Left lung (tissue), 4 donors: ENCODE measurements at regions not wholly inside any gene's neighbourhood (a gene's known extent, or its start where the extent isn't known, plus 50 kb on each side); places are given as distances from the start of the nearest gene placed in this dataset.

ENCODE experiments used
- ATAC-seq: fragments of 200-7000 bp; cut with Tn5 transposase; one replicate; pipeline ENCODE4 v1.9.1; 2020; ENCODE audit warnings: moderate library complexity
- DNase-seq, 4 donors: peaks; one replicate each; pipeline ENCODE4 v3.0.0-alpha.2; 2013 to 2020
- H3K27ac ChIP-seq, 2 donors: fragments of 200-600 bp; sonication (generic) in 1 of 2; one replicate each; pipeline versions ENCODE4 v1.5.0 to v1.8.0; 2020 to 2021
- H3K27me3 ChIP-seq, 2 donors: fragments of 200-600 bp; sonication (generic) in 1 of 2; one replicate each; pipeline versions ENCODE4 v1.5.0 to v1.8.0; 2020 to 2021
- H3K36me3 ChIP-seq, 2 donors: fragments of 200-600 bp; sonication (generic) in 1 of 2; one replicate each; pipeline versions ENCODE4 v1.5.0 to v1.8.0; 2020 to 2021
- H3K4me1 ChIP-seq, 2 donors: fragments of 200-600 bp; one replicate each; pipeline ENCODE4 v1.8.0; 2021
- H3K4me3 ChIP-seq, 2 donors: fragments of 200-600 bp; sonication (generic) in 1 of 2; one replicate each; pipeline versions ENCODE4 v1.5.0 to v1.8.0; 2020 to 2021; ENCODE audit warnings: mild to moderate bottlenecking in 1 of 2
- H3K9me3 ChIP-seq, 2 donors: fragments of 200-600 bp; sonication (generic) in 1 of 2; one replicate each; pipeline versions ENCODE4 v1.5.0 to v1.8.0; 2020 to 2021
- CTCF ChIP-seq, 2 donors: fragments of 200-600 bp; sonication (generic) in 1 of 2; IDR thresholded peaks; one replicate each; pipeline versions ENCODE4 v1.5.0 to v1.8.0; 2021; ENCODE audit warnings: antibody characterized with exemption in 2 of 2
- intact Hi-C, 2 donors: fragments of 100-400 bp; cut with DNase I; formaldehyde crosslinking; loops; one replicate each; pipeline versions ENCODE4 v1.11.2 to v1.14.2; 2022
- donor health status: DM: no; HTN: yes; CAD: no.
- donor health status: DM: no; HTN: no; CAD: no.

GRCh38 chr2:226273440-226273839 is 526.2 kb downstream of the IRS1 start:
- Histone ChIP-seq H3K4me1 (no peaks in the 10 kb centered on the region), H3K4me3 (no peak overlapping the region), H3K27ac (no peak overlapping the region), H3K9me3 (no peaks in the 10 kb centered on the region), H3K27me3 (no peaks in the 10 kb centered on the region), H3K36me3 (no peaks in the 10 kb centered on the region)
- ATAC-seq (no peak), DNase-seq (no peak)
- intact Hi-C loops, result no loop called here
- TF ChIP-seq CTCF (IDR thresholded peaks at IDR 0.05), result no peak

GRCh38 chr2:226272435-226272834 is 527.2 kb downstream of the IRS1 start:
- TF ChIP-seq CTCF (IDR thresholded peaks at IDR 0.05), result no peak
- H3K4me3 ChIP-seq, result no peak overlapping the region
- no peaks in the 10 kb centered on the region for H3K27me3 ChIP-seq
- no peaks in the 10 kb centered on the region for H3K4me1 ChIP-seq
- intact Hi-C loops, result no loop called here
- no peaks in the 10 kb centered on the region for H3K36me3 ChIP-seq
- DNase-seq (no peak), ATAC-seq (no peak)
- H3K27ac ChIP-seq, result no peak overlapping the region
- no peaks in the 10 kb centered on the region for H3K9me3 ChIP-seq

DNA sequence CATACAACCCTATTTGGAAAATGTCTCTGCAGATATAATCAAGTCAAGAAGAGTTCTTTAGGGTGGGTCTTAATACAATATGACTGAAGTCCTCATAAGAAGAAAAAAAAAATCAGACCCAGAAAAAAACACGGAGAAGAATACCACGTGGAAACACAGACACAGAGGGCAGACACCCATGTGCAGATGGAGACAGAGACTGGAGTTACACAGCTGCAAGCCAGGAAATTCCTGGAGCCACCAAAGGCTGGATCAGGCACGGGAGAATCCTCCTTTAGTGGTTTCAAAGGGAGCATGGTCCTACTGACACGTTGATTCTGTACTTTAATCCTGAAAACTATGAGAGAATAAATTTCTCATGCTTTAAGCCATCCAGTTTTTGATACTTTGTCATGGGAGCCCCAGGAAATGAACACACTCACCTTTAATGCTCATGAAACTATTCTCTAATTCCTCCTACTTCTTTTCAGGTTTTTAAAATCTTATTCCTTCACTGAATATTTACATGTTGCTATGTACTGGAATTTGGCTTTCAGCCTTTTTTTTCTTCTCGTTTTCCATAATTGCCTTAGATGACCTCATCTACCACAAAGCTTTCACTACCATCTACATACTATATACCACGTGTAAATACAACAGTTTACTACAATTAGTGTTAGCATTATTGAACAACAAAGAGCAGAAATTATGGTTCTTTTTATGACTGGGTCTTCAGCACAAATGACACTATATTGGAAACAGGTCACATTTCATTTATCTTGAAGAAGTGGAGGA is 529.1 kb downstream of the IRS1 start:
- ATAC-seq (no peak), DNase-seq (no peak)
- Histone ChIP-seq H3K27me3 (no peaks in the 10 kb centered on the region), H3K4me3 (no peak overlapping the region), H3K36me3 (no peaks in the 10 kb centered on the region), H3K27ac (no peak overlapping the region), H3K9me3 (no peaks in the 10 kb centered on the region), H3K4me1 (no peaks in the 10 kb centered on the region)
- intact Hi-C loops, result no loop called here
- TF ChIP-seq CTCF (IDR thresholded peaks at IDR 0.05), result no peak

GRCh38 chr2:226267516-226268289 is 531.9 kb downstream of the IRS1 start:
- intact Hi-C loops, result no loop called here
- H3K27me3 ChIP-seq, result no peaks in the 10 kb centered on the region
- no peak overlapping the region for H3K4me3 ChIP-seq

More at GRCh38 chr2:226267516-226268289, 531.9 kb downstream of the IRS1 start:
- no peak for TF ChIP-seq CTCF (IDR thresholded peaks at IDR 0.05)
- Histone ChIP-seq H3K4me1 (no peaks in the 10 kb centered on the region), H3K27ac (no peak overlapping the region), H3K36me3 (no peaks in the 10 kb centered on the region), H3K9me3 (no peaks in the 10 kb centered on the region)
- DNase-seq (no peak), ATAC-seq (no peak)
